Astrocyte (in vitro differentiated cells and primary cell): ENCODE measurements at regions not wholly inside any gene's neighbourhood (a gene's known extent, or its start where the extent isn't known, plus 50 kb on each side); places are given as distances from the start of the nearest gene placed in this dataset.

ENCODE experiments used
- CTCF ChIP-seq: IDR thresholded peaks from 2 replicates; pipeline ENCODE4 v1.5.1; 2011; ENCODE audit warnings: low read depth, mild to moderate bottlenecking, inconsistent platforms, low read length, moderate library complexity; ENCODE audit not compliant: insufficient read depth
- EZH2 ChIP-seq: IDR thresholded peaks from 2 replicates; pipeline ENCODE4 v1.6.1; 2012; ENCODE audit warnings: mild to moderate bottlenecking, low read length, inconsistent platforms; ENCODE audit not compliant: insufficient read depth

- TF ChIP-seq CTCF = no peak
- TF ChIP-seq EZH2 = no peak
Measured at GRCh38 chr2:71922499-71923142, 225.0 kb downstream of the CYP26B1 start.
